Peyer's patch (tissue), 4 donors: ENCODE measurements at regions not wholly inside any gene's neighbourhood (a gene's known extent, or its start where the extent isn't known, plus 50 kb on each side); places are given as distances from the start of the nearest gene placed in this dataset.

Source experiments
- POLR2A ChIP-seq, 2 donors: fragments of 450-650 bp; IDR thresholded peaks; one replicate each; pipeline ENCODE4 v1.5.1; 2017; ENCODE audit warnings: antibody characterized with exemption in 2 of 2, mild to moderate bottlenecking in 2 of 2, moderate library complexity in 2 of 2
- TF ChIP-seq, protein P1 (sequence below), 6 experiments: fragments of 450-650 bp in 4 of 6; fragments of 200-600 bp in 2 of 6; sonication (generic) in 1 of 6; IDR thresholded peaks; one replicate each; pipeline ENCODE4 v1.5.1; 2017 to 2019; ENCODE audit warnings: antibody characterized with exemption in 6 of 6, mild to moderate bottlenecking in 3 of 6, moderate library complexity in 1 of 6

DNA sequence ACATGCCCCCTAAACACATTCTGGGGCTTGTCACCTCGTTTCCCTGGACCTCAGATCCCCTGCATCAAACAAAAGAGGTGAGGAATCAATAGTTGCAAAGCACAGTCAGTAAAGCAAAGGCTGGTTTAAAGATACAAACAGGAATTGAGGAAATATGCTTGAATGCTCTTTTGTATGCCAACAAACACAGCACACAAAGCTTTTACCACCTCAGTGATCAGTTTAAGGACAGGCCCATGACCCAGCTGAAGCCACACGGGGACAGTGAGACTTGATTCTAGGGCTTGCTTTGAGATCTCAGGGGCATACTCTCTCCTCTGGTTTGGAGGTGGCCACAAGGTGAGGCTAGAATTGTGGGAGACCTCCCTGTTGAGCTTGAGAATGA is 182.9 kb upstream of the CST7 start:
- TF ChIP-seq, protein P1, sequence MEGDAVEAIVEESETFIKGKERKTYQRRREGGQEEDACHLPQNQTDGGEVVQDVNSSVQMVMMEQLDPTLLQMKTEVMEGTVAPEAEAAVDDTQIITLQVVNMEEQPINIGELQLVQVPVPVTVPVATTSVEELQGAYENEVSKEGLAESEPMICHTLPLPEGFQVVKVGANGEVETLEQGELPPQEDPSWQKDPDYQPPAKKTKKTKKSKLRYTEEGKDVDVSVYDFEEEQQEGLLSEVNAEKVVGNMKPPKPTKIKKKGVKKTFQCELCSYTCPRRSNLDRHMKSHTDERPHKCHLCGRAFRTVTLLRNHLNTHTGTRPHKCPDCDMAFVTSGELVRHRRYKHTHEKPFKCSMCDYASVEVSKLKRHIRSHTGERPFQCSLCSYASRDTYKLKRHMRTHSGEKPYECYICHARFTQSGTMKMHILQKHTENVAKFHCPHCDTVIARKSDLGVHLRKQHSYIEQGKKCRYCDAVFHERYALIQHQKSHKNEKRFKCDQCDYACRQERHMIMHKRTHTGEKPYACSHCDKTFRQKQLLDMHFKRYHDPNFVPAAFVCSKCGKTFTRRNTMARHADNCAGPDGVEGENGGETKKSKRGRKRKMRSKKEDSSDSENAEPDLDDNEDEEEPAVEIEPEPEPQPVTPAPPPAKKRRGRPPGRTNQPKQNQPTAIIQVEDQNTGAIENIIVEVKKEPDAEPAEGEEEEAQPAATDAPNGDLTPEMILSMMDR (IDR thresholded peaks at IDR 0.05): no peak
- TF ChIP-seq POLR2A (IDR thresholded peaks at IDR 0.05): no peak
